ENCODE measurements at regions not wholly inside any gene's neighbourhood (a gene's known extent, or its start where the extent isn't known, plus 50 kb on each side); places are given as distances from the start of the nearest gene placed in this dataset.

DNA sequence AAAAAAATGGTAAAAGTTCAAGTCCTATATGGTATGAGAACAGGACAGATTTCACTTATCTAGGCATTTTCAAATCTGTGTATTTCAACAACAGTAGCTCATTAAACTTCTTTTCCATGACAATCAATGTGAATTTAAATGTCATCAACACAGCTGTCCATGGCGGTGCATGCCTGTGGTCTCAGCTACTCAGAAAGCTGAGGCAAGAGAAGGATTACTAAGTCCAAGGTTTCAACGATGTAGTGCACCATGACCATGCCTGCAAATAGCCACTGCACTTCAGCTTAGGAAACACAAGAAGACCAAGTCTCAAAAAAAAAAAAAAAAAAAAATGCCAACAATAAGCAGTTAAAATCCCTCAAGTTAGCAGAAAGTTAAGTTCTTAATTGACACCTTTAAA, 214.6 kb downstream of the C12orf50 start:
- H3K4me1 ChIP-seq (ENCODE audit: low read depth, poor library complexity, severe bottlenecking), result no peaks in the 10 kb centered on the region

DNA sequence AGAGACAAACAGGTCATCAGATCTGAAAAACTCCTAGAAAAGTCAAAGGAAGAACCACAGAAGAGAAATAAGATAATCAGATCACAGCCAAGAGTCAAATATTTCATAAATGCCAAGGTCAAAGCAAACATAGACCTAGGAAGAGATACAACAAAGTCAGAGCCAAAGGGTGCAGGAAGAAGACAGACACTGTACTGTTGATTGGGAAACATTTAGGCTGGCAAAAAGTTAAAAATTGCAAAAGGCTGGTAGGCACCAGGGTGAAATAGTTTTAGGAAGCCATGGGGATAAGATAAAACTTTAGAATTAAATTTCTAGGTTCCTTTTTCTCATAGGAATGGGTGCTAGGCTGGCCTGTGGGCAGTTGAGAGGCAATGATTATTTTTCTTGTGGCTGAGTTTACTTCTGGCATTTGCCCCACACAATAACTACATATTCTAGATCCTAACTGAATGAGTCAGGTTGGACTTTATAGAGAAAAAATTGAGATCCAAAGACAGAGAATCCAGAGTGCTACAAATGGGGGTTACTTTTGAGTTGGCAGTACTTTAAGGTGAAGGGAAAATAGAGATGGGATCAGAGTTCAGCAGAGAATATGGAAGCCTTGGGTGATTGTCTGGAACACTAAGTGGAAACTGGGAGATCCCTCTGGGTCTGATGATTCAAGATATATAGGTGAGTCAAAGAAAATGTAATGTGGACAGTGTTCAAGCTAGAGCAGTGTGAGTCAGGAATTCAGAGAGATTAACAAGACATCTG, 215.5 kb downstream of the C12orf50 start:
- Histone ChIP-seq H3K27me3 (ENCODE audit: insufficient read depth, low read depth) (no peaks in the 10 kb centered on the region), H3K4me2 (no peak overlapping the region), H3K4me3 (IDR thresholded peaks at IDR 0.05; ENCODE audit: insufficient read depth, low read depth, low read length) (no peak overlapping the region), H4K20me1 (ENCODE audit: insufficient read depth) (no peaks in the 10 kb centered on the region), H3K36me3 (ENCODE audit: insufficient read depth) (no peaks in the 10 kb centered on the region), H2AFZ (ENCODE audit: low read depth) (no peak overlapping the region), H3K27ac (no peak overlapping the region), H3K9ac (no peak overlapping the region), H3K4me1 (ENCODE audit: low read depth, poor library complexity, severe bottlenecking) (no peaks in the 10 kb centered on the region), H3K79me2 (ENCODE audit: insufficient read depth, low read depth) (no peaks in the 10 kb centered on the region)
- TF ChIP-seq, protein P1, sequence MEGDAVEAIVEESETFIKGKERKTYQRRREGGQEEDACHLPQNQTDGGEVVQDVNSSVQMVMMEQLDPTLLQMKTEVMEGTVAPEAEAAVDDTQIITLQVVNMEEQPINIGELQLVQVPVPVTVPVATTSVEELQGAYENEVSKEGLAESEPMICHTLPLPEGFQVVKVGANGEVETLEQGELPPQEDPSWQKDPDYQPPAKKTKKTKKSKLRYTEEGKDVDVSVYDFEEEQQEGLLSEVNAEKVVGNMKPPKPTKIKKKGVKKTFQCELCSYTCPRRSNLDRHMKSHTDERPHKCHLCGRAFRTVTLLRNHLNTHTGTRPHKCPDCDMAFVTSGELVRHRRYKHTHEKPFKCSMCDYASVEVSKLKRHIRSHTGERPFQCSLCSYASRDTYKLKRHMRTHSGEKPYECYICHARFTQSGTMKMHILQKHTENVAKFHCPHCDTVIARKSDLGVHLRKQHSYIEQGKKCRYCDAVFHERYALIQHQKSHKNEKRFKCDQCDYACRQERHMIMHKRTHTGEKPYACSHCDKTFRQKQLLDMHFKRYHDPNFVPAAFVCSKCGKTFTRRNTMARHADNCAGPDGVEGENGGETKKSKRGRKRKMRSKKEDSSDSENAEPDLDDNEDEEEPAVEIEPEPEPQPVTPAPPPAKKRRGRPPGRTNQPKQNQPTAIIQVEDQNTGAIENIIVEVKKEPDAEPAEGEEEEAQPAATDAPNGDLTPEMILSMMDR (conservative IDR thresholded peaks at IDR 0.05; ENCODE audit: low read depth, low read length), result no peak

More for the DNA sequence above, 214.6 kb downstream of the C12orf50 start:
- no peaks in the 10 kb centered on the region for H3K79me2 ChIP-seq (ENCODE audit: insufficient read depth, low read depth)
- no peaks in the 10 kb centered on the region for H4K20me1 ChIP-seq (ENCODE audit: insufficient read depth)
- no peak overlapping the region for H3K4me2 ChIP-seq
- no peaks in the 10 kb centered on the region for H3K27me3 ChIP-seq (ENCODE audit: insufficient read depth, low read depth)
- H2AFZ ChIP-seq (ENCODE audit: low read depth), result no peak overlapping the region
- no peak overlapping the region for H3K9ac ChIP-seq
- H3K4me3 ChIP-seq (IDR thresholded peaks at IDR 0.05; ENCODE audit: insufficient read depth, low read depth, low read length), result no peak overlapping the region
- no peak overlapping the region for H3K27ac ChIP-seq
- TF ChIP-seq, protein P1 (conservative IDR thresholded peaks at IDR 0.05; ENCODE audit: low read depth, low read length), result no peak
- H3K36me3 ChIP-seq (ENCODE audit: insufficient read depth), result no peaks in the 10 kb centered on the region

DNA sequence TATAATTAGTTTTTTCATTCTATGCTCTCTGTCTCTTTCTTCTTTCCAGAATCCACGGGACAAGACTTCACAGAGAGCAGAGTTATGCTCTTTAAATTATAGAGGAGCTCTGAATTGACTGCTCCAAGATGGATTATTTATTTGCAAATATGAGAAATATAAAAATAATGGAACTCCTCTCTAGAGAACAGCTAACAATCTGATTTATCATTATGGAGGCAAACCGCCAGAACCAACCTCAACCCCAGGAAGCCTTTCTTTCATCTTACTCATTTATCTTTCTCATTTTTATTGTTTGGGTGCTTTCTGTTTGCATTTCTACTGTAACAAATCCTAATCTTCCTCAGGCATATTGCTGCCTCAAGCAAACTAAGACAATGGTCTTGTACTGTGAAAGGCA, 216.5 kb downstream of the C12orf50 start:
- Histone ChIP-seq H3K4me1 (ENCODE audit: low read depth, poor library complexity, severe bottlenecking) (peaks cover under 1% of the 10 kb centered on the region), H2AFZ (ENCODE audit: low read depth) (no peak overlapping the region), H3K4me2 (no peak overlapping the region), H4K20me1 (ENCODE audit: insufficient read depth) (no peaks in the 10 kb centered on the region), H3K27ac (no peak overlapping the region), H3K9ac (no peak overlapping the region), H3K36me3 (ENCODE audit: insufficient read depth) (no peaks in the 10 kb centered on the region), H3K79me2 (ENCODE audit: insufficient read depth, low read depth) (no peaks in the 10 kb centered on the region), H3K4me3 (IDR thresholded peaks at IDR 0.05; ENCODE audit: insufficient read depth, low read depth, low read length) (no peak overlapping the region), H3K27me3 (ENCODE audit: insufficient read depth, low read depth) (no peaks in the 10 kb centered on the region)
- TF ChIP-seq, protein P1 (conservative IDR thresholded peaks at IDR 0.05; ENCODE audit: low read depth, low read length), result no peak

DNA sequence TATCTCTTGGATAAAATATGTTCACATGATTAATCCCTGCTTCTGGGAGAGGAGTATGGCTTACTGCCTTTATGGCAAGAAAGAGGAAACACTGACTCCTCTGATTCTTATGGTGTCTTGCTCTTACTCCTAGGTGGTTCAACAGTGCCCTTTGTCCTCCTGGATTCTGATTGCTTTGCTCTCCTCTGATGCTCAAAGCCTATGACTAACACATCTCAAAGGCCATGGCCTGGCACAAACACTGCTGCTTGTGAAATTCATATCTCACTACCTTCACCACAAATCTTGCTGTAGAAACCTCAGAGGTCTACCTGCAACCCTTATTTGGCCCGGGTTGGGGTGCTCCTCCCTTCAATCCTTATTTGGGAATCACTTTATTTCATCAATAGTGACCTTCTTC, 217.2 kb downstream of the C12orf50 start:
- no peaks in the 10 kb centered on the region for H3K27me3 ChIP-seq (ENCODE audit: insufficient read depth, low read depth)
- no peaks in the 10 kb centered on the region for H4K20me1 ChIP-seq (ENCODE audit: insufficient read depth)
- no peak overlapping the region for H3K9ac ChIP-seq
- H2AFZ ChIP-seq (ENCODE audit: low read depth), result no peak overlapping the region
- H3K4me3 ChIP-seq (IDR thresholded peaks at IDR 0.05; ENCODE audit: insufficient read depth, low read depth, low read length), result no peak overlapping the region
- no peaks in the 10 kb centered on the region for H3K79me2 ChIP-seq (ENCODE audit: insufficient read depth, low read depth)
- no peak overlapping the region for H3K27ac ChIP-seq
- H3K4me2 ChIP-seq, result no peak overlapping the region
- peaks cover 7% of the 10 kb centered on the region for H3K4me1 ChIP-seq (ENCODE audit: low read depth, poor library complexity, severe bottlenecking)
- H3K36me3 ChIP-seq (ENCODE audit: insufficient read depth), result no peaks in the 10 kb centered on the region
- TF ChIP-seq, protein P1 (conservative IDR thresholded peaks at IDR 0.05; ENCODE audit: low read depth, low read length), result no peak

All from KMS-11 (cell line).